K562 (cell line): ENCODE measurements at regions not wholly inside any gene's neighbourhood (a gene's known extent, or its start where the extent isn't known, plus 50 kb on each side); places are given as distances from the start of the nearest gene placed in this dataset.

ENCODE experiments used
- ARHGAP35 ChIP-seq: fragments of 450-650 bp; IDR thresholded peaks from 2 replicates; pipeline ENCODE4 v1.6.1; 2018; ENCODE audit not compliant: partially characterized antibody
- BDP1 ChIP-seq: IDR thresholded peaks from 3 replicates; pipeline ENCODE4 v1.6.1; 2011; ENCODE audit not compliant: insufficient read length, insufficient read depth
- DPF2 ChIP-seq: fragments of 450-650 bp; IDR thresholded peaks from 2 replicates; pipeline ENCODE4 v1.6.1; 2016
- KDM1A ChIP-seq, 2 experiments: fragments of 450-650 bp; IDR thresholded peaks; 2 replicates each; pipeline ENCODE4 v1.6.1; 2016; ENCODE audit warnings: mild to moderate bottlenecking in 2 of 2
- NBN ChIP-seq: fragments of 450-650 bp; IDR thresholded peaks from 2 replicates; pipeline ENCODE4 v1.6.1; 2016; ENCODE audit warnings: low read depth, mild to moderate bottlenecking
- NFIC ChIP-seq: fragments of 450-650 bp; IDR thresholded peaks from 2 replicates; pipeline ENCODE4 v1.6.1; 2017; ENCODE audit warnings: mild to moderate bottlenecking, inconsistent platforms
- POLR2A ChIP-seq: fragments of 450-650 bp; conservative IDR thresholded peaks from 2 replicates; pipeline ENCODE4 v1.6.1; 2016
- POLR2AphosphoS5 ChIP-seq: IDR thresholded peaks from 2 replicates; pipeline ENCODE4 v1.6.1; 2011; ENCODE audit warnings: mild to moderate bottlenecking, low read depth, low read length, moderate library complexity; ENCODE audit not compliant: control insufficient read depth, insufficient read depth
- TCF3 ChIP-seq: sonication (generic); formaldehyde crosslinking; IDR thresholded peaks from 2 replicates; pipeline ENCODE4 v1.4.0; 2020; ENCODE audit warnings: mild to moderate bottlenecking, missing genetic modification reagents
- ZBTB7A ChIP-seq: IDR thresholded peaks from 2 replicates; pipeline ENCODE4 v1.6.1; 2011; ENCODE audit warnings: low read depth, mild to moderate bottlenecking, low read length, moderate library complexity, borderline replicate concordance; ENCODE audit not compliant: control insufficient read depth
- ZNF143 ChIP-seq: sonication (generic); formaldehyde crosslinking; IDR thresholded peaks from 2 replicates; pipeline ENCODE4 v1.9.0; 2022; ENCODE audit warnings: mild to moderate bottlenecking, missing genetic modification reagents
- TF ChIP-seq, protein P1 (sequence below): IDR thresholded peaks from 2 replicates; pipeline ENCODE4 v1.6.1; 2016; ENCODE audit warnings: missing genetic modification characterization, missing compliant biosample characterization
- TF ChIP-seq, protein P2 (sequence below): fragments of 250-450 bp; sonication (Bioruptor Pico); IDR thresholded peaks from 2 replicates; pipeline ENCODE4 v1.5.0; 2021; ENCODE audit warnings: mild to moderate bottlenecking, moderate library complexity
- TF ChIP-seq, protein P3 (sequence below), 3 experiments: IDR thresholded peaks in 2 of 3; conservative IDR thresholded peaks in 1 of 3; 2 replicates each; pipeline ENCODE4 v1.5.1; 2011 to 2012; ENCODE audit warnings: low read length in 3 of 3, mild to moderate bottlenecking in 3 of 3, control low read depth in 2 of 3, improper control_type of control experiment in 1 of 3, inconsistent platforms in 1 of 3, low read depth in 1 of 3, mixed read lengths in 1 of 3, moderate library complexity in 1 of 3; ENCODE audit not compliant: insufficient read depth in 2 of 3

DNA sequence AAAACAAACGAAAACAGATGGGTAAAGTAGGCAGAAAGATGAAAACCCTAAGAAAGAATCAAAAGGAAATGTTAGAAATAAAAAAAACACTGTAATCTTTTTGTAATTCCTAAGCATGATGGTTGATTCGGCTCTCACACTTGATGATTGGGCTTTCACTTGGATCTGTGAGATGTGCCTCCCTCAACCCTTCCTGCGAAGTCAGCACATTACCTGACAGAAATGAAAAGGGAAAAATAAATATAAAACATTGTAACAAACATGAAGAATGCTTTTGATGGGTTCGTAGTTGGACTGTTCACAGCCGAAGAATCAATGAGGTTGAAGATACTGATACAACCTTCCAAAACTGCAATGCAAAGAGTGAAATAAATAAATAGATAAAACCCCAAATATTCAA lies 99.8 kb downstream of the AKR1D1 start:
- TF ChIP-seq, protein P1, sequence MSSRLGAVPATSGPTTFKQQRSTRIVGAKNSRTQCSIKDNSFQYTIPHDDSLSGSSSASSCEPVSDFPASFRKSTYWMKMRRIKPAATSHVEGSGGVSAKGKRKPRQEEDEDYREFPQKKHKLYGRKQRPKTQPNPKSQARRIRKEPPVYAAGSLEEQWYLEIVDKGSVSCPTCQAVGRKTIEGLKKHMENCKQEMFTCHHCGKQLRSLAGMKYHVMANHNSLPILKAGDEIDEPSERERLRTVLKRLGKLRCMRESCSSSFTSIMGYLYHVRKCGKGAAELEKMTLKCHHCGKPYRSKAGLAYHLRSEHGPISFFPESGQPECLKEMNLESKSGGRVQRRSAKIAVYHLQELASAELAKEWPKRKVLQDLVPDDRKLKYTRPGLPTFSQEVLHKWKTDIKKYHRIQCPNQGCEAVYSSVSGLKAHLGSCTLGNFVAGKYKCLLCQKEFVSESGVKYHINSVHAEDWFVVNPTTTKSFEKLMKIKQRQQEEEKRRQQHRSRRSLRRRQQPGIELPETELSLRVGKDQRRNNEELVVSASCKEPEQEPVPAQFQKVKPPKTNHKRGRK (tag), result no peak
- TF ChIP-seq KDM1A (IDR thresholded peaks at IDR 0.05), result no peak
- no peak for TF ChIP-seq TCF3 (CRISPR knock-in tag)
- no peak for TF ChIP-seq NBN
- TF ChIP-seq ZNF143 (CRISPR knock-in tag), result no peak
- no peak for TF ChIP-seq BDP1
- TF ChIP-seq DPF2, result no peak
- TF ChIP-seq POLR2A, result no peak
- TF ChIP-seq, protein P2, sequence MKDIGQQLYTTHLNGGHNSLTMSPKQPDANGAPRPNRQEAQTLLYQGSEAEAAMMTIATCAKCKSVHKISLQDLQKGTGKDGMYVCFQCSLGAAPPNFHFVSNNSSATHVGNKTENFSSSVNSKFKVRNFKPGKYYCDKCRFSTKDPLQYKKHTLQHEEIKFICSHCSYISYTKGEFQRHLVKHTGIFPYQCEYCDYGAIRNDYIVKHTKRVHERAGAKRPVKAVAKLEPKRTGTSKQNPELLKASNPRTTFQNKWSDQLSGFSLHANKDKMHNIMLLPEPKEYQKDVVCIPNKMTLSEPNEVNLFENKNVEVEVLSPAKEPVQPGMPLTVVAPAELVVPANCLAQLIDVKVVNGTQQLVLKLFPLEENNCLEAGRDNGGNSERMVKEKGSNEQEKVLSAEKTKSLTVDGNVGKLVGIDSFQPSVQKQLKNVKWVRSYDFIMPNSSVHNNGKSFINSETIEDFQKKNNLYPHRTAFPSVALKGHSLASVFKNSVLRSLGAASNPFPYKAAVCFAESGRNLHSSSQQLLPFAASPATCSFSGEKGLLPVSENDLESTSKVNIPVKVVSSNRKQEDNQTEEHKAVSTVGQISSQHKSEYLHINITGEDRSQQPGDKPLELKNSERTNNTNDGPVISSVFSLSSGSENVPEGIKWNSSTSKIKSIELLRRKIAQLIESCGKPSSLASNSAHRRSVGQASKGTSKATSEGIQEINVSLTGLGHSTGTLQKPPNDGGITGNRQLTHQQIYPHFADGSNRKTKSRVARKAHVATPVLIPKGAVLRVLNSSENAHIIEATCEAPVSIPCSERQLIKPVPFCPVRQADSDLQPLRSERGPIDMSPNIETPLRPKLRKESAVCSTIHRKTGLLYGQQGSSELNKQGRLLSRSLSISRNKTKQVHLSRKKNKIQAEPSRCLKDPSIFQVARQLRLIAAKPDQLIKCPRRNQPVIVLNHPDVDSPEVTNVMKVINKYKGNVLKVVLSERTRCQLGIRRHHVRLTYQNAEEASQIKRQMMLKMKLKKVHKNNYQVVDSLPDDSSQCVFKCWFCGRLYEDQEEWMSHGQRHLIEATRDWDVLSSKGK (CRISPR knock-in tag), result no peak
- TF ChIP-seq, protein P3, sequence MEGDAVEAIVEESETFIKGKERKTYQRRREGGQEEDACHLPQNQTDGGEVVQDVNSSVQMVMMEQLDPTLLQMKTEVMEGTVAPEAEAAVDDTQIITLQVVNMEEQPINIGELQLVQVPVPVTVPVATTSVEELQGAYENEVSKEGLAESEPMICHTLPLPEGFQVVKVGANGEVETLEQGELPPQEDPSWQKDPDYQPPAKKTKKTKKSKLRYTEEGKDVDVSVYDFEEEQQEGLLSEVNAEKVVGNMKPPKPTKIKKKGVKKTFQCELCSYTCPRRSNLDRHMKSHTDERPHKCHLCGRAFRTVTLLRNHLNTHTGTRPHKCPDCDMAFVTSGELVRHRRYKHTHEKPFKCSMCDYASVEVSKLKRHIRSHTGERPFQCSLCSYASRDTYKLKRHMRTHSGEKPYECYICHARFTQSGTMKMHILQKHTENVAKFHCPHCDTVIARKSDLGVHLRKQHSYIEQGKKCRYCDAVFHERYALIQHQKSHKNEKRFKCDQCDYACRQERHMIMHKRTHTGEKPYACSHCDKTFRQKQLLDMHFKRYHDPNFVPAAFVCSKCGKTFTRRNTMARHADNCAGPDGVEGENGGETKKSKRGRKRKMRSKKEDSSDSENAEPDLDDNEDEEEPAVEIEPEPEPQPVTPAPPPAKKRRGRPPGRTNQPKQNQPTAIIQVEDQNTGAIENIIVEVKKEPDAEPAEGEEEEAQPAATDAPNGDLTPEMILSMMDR (IDR thresholded peaks at IDR 0.05 in 2 of 3, conservative IDR thresholded peaks at IDR 0.05 in 1 of 3; ENCODE audit: insufficient read depth in 2 of 3, low read depth in 1 of 3, low read length in 3 of 3), result no peak
- no peak for TF ChIP-seq ARHGAP35
- TF ChIP-seq NFIC, result no peak
- TF ChIP-seq POLR2AphosphoS5, result no peak
- TF ChIP-seq ZBTB7A, result no peak
